ENCODE measurements at regions not wholly inside any gene's neighbourhood (a gene's known extent, or its start where the extent isn't known, plus 50 kb on each side); places are given as distances from the start of the nearest gene placed in this dataset.

DNA sequence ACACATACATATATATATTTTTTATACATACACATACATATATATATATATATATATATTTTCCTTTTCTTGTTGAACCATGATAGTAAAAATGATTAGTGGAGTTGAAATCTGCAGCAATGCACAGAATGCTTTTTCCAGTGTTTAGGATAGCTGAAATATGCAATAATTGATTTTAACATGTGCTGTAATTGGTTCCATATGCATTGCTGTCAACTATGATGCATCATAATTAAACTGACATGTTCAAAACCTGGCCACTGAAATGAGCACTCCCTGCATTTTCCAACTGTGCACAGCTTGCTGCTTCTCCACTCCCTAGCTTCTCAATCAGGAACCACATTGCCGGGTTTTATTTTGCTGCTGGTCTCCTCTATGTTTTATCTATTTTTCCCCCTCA lies 358.3 kb downstream of the PAX1 start:
- ChIA-PET POLR2A (no interaction called here), CTCF (no interaction called here)
- no peak for DNase-seq
- Mint-ChIP-seq H3K27me3 (no peaks in the 10 kb centered on the region), H3K9me3 (no peaks in the 10 kb centered on the region), H3K27ac (no peak overlapping the region), H3K4me1 (no peaks in the 10 kb centered on the region), H3K4me3 (no peak overlapping the region), H3K36me3 (ENCODE audit: low read depth) (no peaks in the 10 kb centered on the region)
- TF ChIP-seq, protein P1, sequence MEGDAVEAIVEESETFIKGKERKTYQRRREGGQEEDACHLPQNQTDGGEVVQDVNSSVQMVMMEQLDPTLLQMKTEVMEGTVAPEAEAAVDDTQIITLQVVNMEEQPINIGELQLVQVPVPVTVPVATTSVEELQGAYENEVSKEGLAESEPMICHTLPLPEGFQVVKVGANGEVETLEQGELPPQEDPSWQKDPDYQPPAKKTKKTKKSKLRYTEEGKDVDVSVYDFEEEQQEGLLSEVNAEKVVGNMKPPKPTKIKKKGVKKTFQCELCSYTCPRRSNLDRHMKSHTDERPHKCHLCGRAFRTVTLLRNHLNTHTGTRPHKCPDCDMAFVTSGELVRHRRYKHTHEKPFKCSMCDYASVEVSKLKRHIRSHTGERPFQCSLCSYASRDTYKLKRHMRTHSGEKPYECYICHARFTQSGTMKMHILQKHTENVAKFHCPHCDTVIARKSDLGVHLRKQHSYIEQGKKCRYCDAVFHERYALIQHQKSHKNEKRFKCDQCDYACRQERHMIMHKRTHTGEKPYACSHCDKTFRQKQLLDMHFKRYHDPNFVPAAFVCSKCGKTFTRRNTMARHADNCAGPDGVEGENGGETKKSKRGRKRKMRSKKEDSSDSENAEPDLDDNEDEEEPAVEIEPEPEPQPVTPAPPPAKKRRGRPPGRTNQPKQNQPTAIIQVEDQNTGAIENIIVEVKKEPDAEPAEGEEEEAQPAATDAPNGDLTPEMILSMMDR (IDR thresholded peaks at IDR 0.05), result no peak
- intact Hi-C loops (cut with micrococcal nuclease), result no loop called here
- ATAC-seq (ENCODE audit: low read depth), result no peak

DNA sequence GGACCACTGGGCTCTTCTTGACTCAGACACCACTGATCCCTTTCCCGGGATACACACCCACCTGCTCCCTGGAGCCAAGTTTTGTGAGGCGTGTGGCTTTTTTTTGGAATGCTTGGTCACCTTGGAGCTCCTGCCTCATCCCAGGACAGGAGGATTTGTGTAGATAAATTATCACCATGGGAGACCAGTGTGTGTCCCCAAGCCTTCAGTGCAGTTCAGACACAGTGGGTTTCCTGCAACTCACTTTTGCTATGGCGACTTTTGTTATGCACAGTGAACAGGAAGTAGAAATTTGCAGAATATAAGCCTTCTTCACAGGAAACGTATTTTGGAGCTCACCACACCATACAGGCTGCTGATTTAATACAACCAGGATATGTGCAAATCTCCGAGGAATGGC lies 357.4 kb downstream of the PAX1 start:
- ATAC-seq (ENCODE audit: low read depth) (no peak), DNase-seq (no peak)
- Mint-ChIP-seq H3K27me3 (no peaks in the 10 kb centered on the region), H3K4me1 (no peaks in the 10 kb centered on the region), H3K9me3 (no peaks in the 10 kb centered on the region), H3K36me3 (ENCODE audit: low read depth) (no peaks in the 10 kb centered on the region), H3K27ac (no peak overlapping the region), H3K4me3 (no peak overlapping the region)
- TF ChIP-seq, protein P1 (IDR thresholded peaks at IDR 0.05), result no peak
- POLR2A ChIA-PET, result no interaction called here
- CTCF ChIA-PET, result no interaction called here
- intact Hi-C loops (cut with micrococcal nuclease), result no loop called here

DNA sequence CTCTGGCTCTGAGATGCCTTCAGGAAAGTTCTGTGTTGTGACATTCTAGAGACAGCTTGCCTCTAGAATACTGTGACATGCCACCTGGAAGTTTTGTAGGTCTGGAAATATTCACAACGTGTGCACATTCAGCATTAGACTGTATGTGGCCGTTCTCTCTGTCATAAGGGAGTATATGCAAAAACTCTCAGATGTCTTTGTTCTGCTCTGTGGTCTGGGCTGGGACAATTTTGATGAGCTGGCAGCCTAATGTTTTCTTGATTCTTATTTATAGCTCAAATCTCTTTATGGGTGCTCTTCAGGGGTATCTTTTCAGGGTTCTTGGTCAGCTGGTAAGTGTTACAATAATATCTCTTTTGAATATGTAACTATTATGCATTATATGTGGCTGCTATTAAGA lies 355.1 kb downstream of the PAX1 start:
- Mint-ChIP-seq H3K4me3 (no peak overlapping the region), H3K4me1 (no peaks in the 10 kb centered on the region), H3K9me3 (peaks cover 2% of the 10 kb centered on the region), H3K36me3 (ENCODE audit: low read depth) (no peaks in the 10 kb centered on the region), H3K27ac (no peak overlapping the region), H3K27me3 (no peaks in the 10 kb centered on the region)
- intact Hi-C loops (cut with micrococcal nuclease), result no loop called here
- TF ChIP-seq, protein P1 (IDR thresholded peaks at IDR 0.05), result no peak
- ATAC-seq (ENCODE audit: low read depth) (no peak), DNase-seq (no peak)
- ChIA-PET POLR2A (no interaction called here), CTCF (no interaction called here)

DNA sequence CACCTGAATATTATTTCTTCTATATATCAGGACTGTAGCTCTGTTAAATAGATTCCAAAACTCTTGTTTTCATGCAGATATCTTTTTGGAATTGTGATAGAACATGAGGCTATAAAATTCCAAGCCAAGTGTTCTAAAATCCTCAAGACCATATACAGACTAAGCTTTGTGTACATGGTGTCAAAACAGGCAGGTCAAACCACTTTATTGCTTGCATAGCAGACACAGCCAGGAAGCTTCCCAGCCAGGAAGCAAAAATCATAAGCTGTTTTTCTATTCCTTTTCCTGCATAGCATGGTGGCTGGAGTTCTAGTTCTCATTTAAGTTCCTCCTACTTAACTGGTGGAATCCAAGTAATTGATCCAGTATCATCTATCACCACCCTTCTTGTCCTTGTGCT lies 353.3 kb downstream of the PAX1 start:
- DNase-seq (no peak), ATAC-seq (ENCODE audit: low read depth) (no peak)
- ChIA-PET CTCF (no interaction called here), POLR2A (no interaction called here)
- Mint-ChIP-seq H3K27me3 (no peaks in the 10 kb centered on the region), H3K27ac (no peak overlapping the region), H3K4me1 (no peaks in the 10 kb centered on the region), H3K9me3 (peaks cover 2% of the 10 kb centered on the region), H3K36me3 (ENCODE audit: low read depth) (no peaks in the 10 kb centered on the region), H3K4me3 (no peak overlapping the region)
- TF ChIP-seq, protein P1 (IDR thresholded peaks at IDR 0.05), result no peak
- intact Hi-C loops (cut with micrococcal nuclease), result no loop called here

DNA sequence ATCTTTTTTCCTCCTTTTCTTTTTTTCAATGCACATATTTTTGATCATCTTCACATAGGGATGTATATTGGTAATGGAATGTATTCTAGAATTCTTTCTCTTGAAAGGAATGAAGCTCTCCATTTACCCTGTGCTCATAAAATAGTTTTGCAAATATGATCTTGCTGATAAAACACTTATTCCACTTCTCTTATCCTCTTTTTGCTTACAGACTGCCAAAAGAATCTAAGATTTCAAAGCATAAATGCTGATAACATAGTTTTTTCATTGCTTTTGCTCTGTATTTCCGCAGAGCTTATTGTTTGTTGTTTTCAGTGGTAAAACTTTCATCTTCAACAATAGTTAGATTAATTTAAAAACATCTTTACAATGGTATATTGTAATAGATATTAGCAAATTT lies 350.5 kb downstream of the PAX1 start:
- Mint-ChIP-seq H3K27ac (no peak overlapping the region), H3K4me3 (no peak overlapping the region), H3K36me3 (ENCODE audit: low read depth) (no peaks in the 10 kb centered on the region), H3K4me1 (no peaks in the 10 kb centered on the region), H3K9me3 (peaks cover 2% of the 10 kb centered on the region), H3K27me3 (no peaks in the 10 kb centered on the region)
- TF ChIP-seq, protein P1 (IDR thresholded peaks at IDR 0.05), result no peak
- POLR2A ChIA-PET, result no interaction called here
- intact Hi-C loops (cut with micrococcal nuclease), result no loop called here
- CTCF ChIA-PET, result no interaction called here
- no peak for DNase-seq
- no peak for ATAC-seq (ENCODE audit: low read depth)
